Anterior cingulate cortex (tissue), 58 donors: ENCODE measurements at regions not wholly inside any gene's neighbourhood (a gene's known extent, or its start where the extent isn't known, plus 50 kb on each side); places are given as distances from the start of the nearest gene placed in this dataset.
"Not testable (repeated sequence)": the region's sequence is repeated elsewhere in the genome, so short reads cannot be mapped to it uniquely, and the experiment has no call there.

Experiments used
- DNase-seq, 58 donors: peaks; one replicate each; lab custom pipeline; 2025; lab: John Stamatoyannopoulos, UW

DNA sequence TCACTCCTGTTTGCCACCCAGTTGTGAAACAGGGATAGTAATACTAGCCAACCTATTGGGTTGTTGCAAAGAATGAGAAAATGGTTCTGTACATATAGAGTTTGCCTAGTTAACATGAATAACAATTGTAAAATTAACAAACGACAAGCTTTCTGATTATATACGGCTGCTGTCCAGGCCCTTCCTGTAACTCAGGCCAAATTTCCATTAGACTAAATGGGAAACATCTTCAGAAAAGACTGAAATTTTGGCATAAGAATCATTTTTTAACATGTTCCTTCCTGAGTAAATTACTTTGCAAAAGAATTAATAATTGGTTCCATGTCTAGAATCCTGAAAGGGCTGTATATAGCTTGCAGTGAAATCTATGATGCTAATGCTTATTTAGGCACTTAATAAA is 117.7 kb upstream of the SATB2 start:
- DNase-seq = no peak

- no peak for DNase-seq
Measured at GRCh38 chr2:199572571-199572970, 114.8 kb upstream of the SATB2 start.

GRCh38 chr2:199570934-199571333 is 113.2 kb upstream of the SATB2 start:
- no peak for DNase-seq

DNA sequence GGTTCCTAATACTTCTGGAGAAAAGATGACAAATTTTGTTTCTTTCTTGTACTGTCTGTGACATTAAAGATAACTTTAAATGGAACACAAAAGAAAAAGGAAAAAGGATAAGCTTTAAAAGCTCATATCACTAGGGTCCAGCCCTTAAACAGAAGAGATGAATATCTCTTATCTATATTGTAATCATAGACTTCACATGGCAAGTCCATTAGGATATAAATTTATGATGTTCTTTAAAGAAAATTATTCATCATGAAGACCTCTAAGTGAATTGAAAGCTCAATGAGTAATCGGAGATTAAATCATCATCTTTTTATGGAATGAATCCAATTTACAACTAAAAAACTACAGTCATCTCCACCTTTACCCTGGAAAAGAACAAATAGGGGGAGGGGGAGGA is 111.6 kb upstream of the SATB2 start:
- no peak for DNase-seq

- DNase-seq = no peak
Measured at GRCh38 chr2:199558156-199558555, 100.4 kb upstream of the SATB2 start.

GRCh38 chr2:199556527-199557285 is 99.0 kb upstream of the SATB2 start:
- DNase-seq = no peak

DNA sequence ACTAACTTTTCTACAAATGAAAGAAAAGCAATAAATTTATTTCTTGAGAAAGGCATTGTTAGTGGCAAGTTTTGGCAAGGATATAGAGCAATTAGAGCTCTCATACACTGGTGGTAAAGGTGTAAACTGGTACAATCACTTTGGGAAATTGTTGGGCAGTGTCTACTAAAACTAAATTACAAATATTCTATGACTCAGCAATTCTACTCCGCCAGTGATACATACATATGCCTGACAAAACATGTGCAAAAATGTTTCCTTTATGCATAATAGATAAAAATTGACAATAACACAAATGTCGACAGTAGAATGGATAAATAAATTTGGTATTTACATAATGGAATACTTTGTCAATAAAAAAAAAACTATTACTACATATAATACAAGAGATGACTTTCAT is 96.3 kb upstream of the SATB2 start:
- no peak for DNase-seq

DNA sequence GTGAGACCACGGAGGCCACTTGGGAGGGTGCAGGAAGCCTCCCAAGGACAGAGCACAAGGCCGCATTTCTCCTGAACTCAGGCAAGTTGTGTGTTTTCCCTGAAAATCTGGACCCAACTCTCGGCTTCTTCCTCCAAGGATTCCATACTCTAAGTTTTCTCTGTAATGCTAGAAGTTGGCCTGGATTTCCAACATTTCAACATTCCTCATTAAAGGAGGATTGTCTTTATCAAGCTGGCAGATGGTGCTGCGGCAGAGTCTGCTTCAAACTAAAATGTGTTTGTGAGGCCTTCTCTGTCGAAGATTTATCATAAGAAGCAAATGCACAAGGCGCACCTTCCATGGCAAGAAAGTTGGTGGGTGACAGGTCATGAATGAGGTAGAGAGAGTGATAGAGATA is 94.4 kb upstream of the SATB2 start:
- no peak for DNase-seq

- no peak for DNase-seq
Measured at GRCh38 chr2:199543606-199544172, 86.0 kb upstream of the SATB2 start.

DNA sequence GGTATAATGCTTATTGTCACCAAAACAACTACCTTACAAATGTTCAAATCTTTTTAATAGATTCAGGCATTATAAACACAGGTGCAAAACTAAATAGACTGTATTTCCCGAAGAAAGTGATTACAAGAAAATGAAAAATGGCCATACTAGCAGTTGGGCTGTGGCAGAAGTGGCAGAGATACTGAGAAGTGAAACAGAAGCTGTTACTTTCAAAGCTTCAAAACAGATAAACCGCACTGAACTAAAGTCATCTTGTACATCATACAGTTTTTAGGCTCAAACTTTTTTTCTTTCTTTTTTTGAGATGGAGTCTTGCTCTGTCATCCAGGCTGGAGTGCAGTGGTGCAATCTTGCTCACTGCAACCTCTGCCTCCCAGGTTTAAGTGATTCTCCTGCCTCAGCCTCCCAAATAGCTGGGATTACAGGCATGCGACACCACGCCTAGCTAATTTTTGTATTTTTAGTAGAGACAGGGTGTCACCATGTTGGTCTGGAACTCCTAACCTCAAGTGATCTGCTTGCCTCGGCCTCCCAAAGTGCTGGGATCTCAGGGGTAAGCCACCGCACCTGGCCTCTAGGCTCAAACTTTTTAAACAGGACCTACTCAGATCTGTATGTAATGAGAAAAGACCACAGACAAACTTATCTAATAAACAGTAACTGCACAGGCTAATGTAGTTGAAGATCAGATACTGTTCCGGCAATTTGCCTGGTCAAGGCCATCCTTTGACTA is 77.9 kb upstream of the SATB2 start:
- DNase-seq = no peak

- DNase-seq = not testable (repeated sequence)
Measured at GRCh38 chr2:199533873-199534272, 76.1 kb upstream of the SATB2 start.

DNA sequence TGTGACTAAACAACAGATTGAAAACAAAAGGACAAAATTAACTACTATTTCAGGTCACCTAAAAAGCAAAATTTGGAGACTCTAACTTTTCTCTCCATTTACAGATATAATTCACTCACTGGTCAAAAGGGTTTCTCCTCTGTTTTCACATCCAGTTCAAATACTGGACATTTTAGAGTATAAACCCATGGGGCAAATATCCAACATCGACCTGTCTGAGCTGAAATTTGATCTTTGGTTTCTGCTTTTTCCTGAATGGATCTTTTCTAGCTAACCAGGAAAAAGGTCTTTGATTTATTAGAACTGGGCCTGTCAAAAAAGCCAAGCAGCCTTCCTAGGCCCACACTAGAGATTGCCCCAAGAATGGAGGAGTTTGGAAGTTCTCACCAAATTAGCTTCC is 69.3 kb upstream of the SATB2 start:
- DNase-seq = no peak

DNA sequence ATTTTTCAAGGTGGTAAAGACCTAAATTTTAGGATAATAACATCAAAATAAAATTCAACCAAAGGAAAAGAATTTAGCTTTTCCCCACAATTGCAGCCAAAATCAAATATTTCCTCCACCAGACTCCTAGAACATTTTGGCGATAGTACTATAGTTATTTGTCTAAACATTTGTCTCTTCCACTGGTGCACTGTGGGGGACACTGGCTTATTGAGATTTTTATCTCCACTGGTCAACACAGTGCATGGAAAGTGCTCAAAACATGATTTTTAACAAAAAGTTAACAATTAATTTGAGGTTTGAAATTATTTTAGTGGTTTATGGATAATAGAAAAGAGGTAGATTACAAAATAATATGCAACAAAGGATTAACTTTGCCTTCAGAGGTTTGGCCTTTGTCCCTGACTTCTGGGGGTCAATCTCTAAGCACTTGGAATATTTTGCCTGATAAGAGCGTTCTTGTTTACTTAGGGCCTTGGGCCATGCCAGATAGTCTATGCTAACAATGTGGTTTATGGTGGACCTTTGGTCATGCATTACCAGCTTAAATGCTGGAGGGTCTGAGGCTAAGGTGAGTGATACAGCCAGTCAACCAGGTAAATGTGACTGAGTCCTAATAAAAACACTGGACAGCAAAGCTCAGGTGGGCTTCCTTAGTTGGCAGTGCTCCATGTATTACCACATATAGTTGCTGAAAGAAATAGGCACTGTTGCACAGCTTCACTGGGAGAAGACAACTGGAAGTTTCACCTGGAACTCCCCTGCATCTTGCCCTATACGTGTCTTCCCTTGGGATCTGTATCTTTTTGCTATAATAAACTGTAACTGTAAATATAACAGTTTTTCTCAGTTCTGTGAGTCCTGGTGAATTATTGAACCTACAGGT is 67.2 kb upstream of the SATB2 start:
- no peak for DNase-seq

GRCh38 chr2:199509403-199509802 is 51.7 kb upstream of the SATB2 start:
- DNase-seq = no peak
